ENCODE measurements at regions not wholly inside any gene's neighbourhood (a gene's known extent, or its start where the extent isn't known, plus 50 kb on each side); places are given as distances from the start of the nearest gene placed in this dataset.
"Not testable (repeated sequence)": the region's sequence is repeated elsewhere in the genome, so short reads cannot be mapped to it uniquely, and the experiment has no call there.

- H3K36me3 ChIP-seq (ENCODE audit: insufficient read depth, low read length): no peaks in the 10 kb centered on the region
- H3K4me1 ChIP-seq (ENCODE audit: insufficient read depth, low read length): peaks cover 5% of the 10 kb centered on the region; the same call in 1 of the 2 replicates
- H3K9ac ChIP-seq (ENCODE audit: low read depth, low read length): no peak overlapping the region
- no peaks in the 10 kb centered on the region for H3K9me3 ChIP-seq (ENCODE audit: control insufficient read depth, insufficient read depth, low read length)
Measured at GRCh38 chr10:36440539-36440938, 684.9 kb upstream of the ANKRD30A start.

GRCh38 chr10:36437367-36437766, 688.0 kb upstream of the ANKRD30A start:
- no peaks in the 10 kb centered on the region for H3K9me3 ChIP-seq (ENCODE audit: control insufficient read depth, insufficient read depth, low read length)
- H3K36me3 ChIP-seq (ENCODE audit: insufficient read depth, low read length): no peaks in the 10 kb centered on the region
- H3K4me1 ChIP-seq (ENCODE audit: insufficient read depth, low read length): no peaks in the 10 kb centered on the region
- no peak overlapping the region for H3K9ac ChIP-seq (ENCODE audit: low read depth, low read length)

- H3K9ac ChIP-seq (ENCODE audit: low read depth, low read length): no peak overlapping the region
- H3K9me3 ChIP-seq (ENCODE audit: control insufficient read depth, insufficient read depth, low read length): no peaks in the 10 kb centered on the region; the same call in 1 of the 2 replicates
- H3K4me1 ChIP-seq (ENCODE audit: insufficient read depth, low read length): peaks cover 7% of the 10 kb centered on the region; the same call in 1 of the 2 replicates
- no peaks in the 10 kb centered on the region for H3K36me3 ChIP-seq (ENCODE audit: insufficient read depth, low read length)
Measured at GRCh38 chr10:36428507-36428906, 696.9 kb upstream of the ANKRD30A start.

- H3K9me3 ChIP-seq (ENCODE audit: control insufficient read depth, insufficient read depth, low read length): no peaks in the 10 kb centered on the region; the same call in 1 of the 2 replicates
- H3K4me1 ChIP-seq (ENCODE audit: insufficient read depth, low read length): peaks cover 20% of the 10 kb centered on the region; the same call in 1 of the 2 replicates
- H3K9ac ChIP-seq (ENCODE audit: low read depth, low read length): no peak overlapping the region
- no peaks in the 10 kb centered on the region for H3K36me3 ChIP-seq (ENCODE audit: insufficient read depth, low read length)
Measured at GRCh38 chr10:36425131-36425797, 700.1 kb upstream of the ANKRD30A start.

- Histone ChIP-seq H3K9me3 (ENCODE audit: control insufficient read depth, insufficient read depth, low read length) (no peaks in the 10 kb centered on the region; the same call in 1 of the 2 replicates), H3K9ac (ENCODE audit: low read depth, low read length) (no peak overlapping the region), H3K4me1 (ENCODE audit: insufficient read depth, low read length) (peaks cover 20% of the 10 kb centered on the region; the same call in 1 of the 2 replicates), H3K36me3 (ENCODE audit: insufficient read depth, low read length) (no peaks in the 10 kb centered on the region)
Measured at GRCh38 chr10:36424502-36424901, 700.9 kb upstream of the ANKRD30A start.

GRCh38 chr10:36423821-36424248, 701.6 kb upstream of the ANKRD30A start:
- Histone ChIP-seq H3K36me3 (ENCODE audit: insufficient read depth, low read length) (no peaks in the 10 kb centered on the region), H3K9me3 (ENCODE audit: control insufficient read depth, insufficient read depth, low read length) (no peaks in the 10 kb centered on the region; the same call in 1 of the 2 replicates), H3K9ac (ENCODE audit: low read depth, low read length) (no peak overlapping the region), H3K4me1 (ENCODE audit: insufficient read depth, low read length) (peaks cover 20% of the 10 kb centered on the region; the same call in 1 of the 2 replicates)

- Histone ChIP-seq H3K4me1 (ENCODE audit: insufficient read depth, low read length) (peaks cover 20% of the 10 kb centered on the region; the same call in 1 of the 2 replicates), H3K9ac (ENCODE audit: low read depth, low read length) (no peak overlapping the region)
Measured at GRCh38 chr10:36421992-36422391, 703.4 kb upstream of the ANKRD30A start.

GRCh38 chr10:36416513-36416912, 708.9 kb upstream of the ANKRD30A start:
- H3K9me3 ChIP-seq (ENCODE audit: control insufficient read depth, insufficient read depth, low read length): no peaks in the 10 kb centered on the region
- no peaks in the 10 kb centered on the region for H3K4me1 ChIP-seq (ENCODE audit: insufficient read depth, low read length)
- no peak overlapping the region for H3K9ac ChIP-seq (ENCODE audit: low read depth, low read length)
- no peaks in the 10 kb centered on the region for H3K36me3 ChIP-seq (ENCODE audit: insufficient read depth, low read length)

More at GRCh38 chr10:36421992-36422391, 703.4 kb upstream of the ANKRD30A start:
- Histone ChIP-seq H3K9me3 (ENCODE audit: control insufficient read depth, insufficient read depth, low read length) (no peaks in the 10 kb centered on the region; the same call in 1 of the 2 replicates), H3K36me3 (ENCODE audit: insufficient read depth, low read length) (no peaks in the 10 kb centered on the region)

GRCh38 chr10:36412942-36413341, 712.5 kb upstream of the ANKRD30A start:
- Histone ChIP-seq H3K4me1 (ENCODE audit: insufficient read depth, low read length) (no peaks in the 10 kb centered on the region), H3K9me3 (ENCODE audit: control insufficient read depth, insufficient read depth, low read length) (no peaks in the 10 kb centered on the region), H3K9ac (ENCODE audit: low read depth, low read length) (no peak overlapping the region), H3K36me3 (ENCODE audit: insufficient read depth, low read length) (no peaks in the 10 kb centered on the region)

GRCh38 chr10:36400238-36400637, 725.2 kb upstream of the ANKRD30A start:
- not testable (repeated sequence) for H3K4me1 ChIP-seq (ENCODE audit: insufficient read depth, low read length); H3K36me3 ChIP-seq (ENCODE audit: insufficient read depth, low read length); H3K9ac ChIP-seq (ENCODE audit: low read depth, low read length); H3K9me3 ChIP-seq (ENCODE audit: control insufficient read depth, insufficient read depth, low read length)

GRCh38 chr10:36393801-36394200, 731.6 kb upstream of the ANKRD30A start:
- Histone ChIP-seq H3K4me1 (ENCODE audit: insufficient read depth, low read length) (no peaks in the 10 kb centered on the region), H3K9ac (ENCODE audit: low read depth, low read length) (no peak overlapping the region), H3K36me3 (ENCODE audit: insufficient read depth, low read length) (no peaks in the 10 kb centered on the region), H3K9me3 (ENCODE audit: control insufficient read depth, insufficient read depth, low read length) (0 out of 2 replicates have a peak, but pooled peaks cover 2% of the 10 kb centered on the region)

GRCh38 chr10:36391405-36391804, 734.0 kb upstream of the ANKRD30A start:
- Histone ChIP-seq H3K4me1 (ENCODE audit: insufficient read depth, low read length) (no peaks in the 10 kb centered on the region), H3K9me3 (ENCODE audit: control insufficient read depth, insufficient read depth, low read length) (no peaks in the 10 kb centered on the region), H3K36me3 (ENCODE audit: insufficient read depth, low read length) (no peaks in the 10 kb centered on the region), H3K9ac (ENCODE audit: low read depth, low read length) (no peak overlapping the region)

- Histone ChIP-seq H3K9me3 (ENCODE audit: control insufficient read depth, insufficient read depth, low read length) (no peaks in the 10 kb centered on the region), H3K9ac (ENCODE audit: low read depth, low read length) (no peak overlapping the region), H3K4me1 (ENCODE audit: insufficient read depth, low read length) (no peaks in the 10 kb centered on the region), H3K36me3 (ENCODE audit: insufficient read depth, low read length) (no peaks in the 10 kb centered on the region)
Measured at GRCh38 chr10:36390221-36390620, 735.2 kb upstream of the ANKRD30A start.

- no peaks in the 10 kb centered on the region for H3K36me3 ChIP-seq (ENCODE audit: insufficient read depth, low read length)
- no peaks in the 10 kb centered on the region for H3K4me1 ChIP-seq (ENCODE audit: insufficient read depth, low read length)
- H3K9me3 ChIP-seq (ENCODE audit: control insufficient read depth, insufficient read depth, low read length): no peaks in the 10 kb centered on the region
- no peak overlapping the region for H3K9ac ChIP-seq (ENCODE audit: low read depth, low read length)
Measured at GRCh38 chr10:36388166-36388565, 737.2 kb upstream of the ANKRD30A start.

- Histone ChIP-seq H3K36me3 (ENCODE audit: insufficient read depth, low read length) (no peaks in the 10 kb centered on the region), H3K4me1 (ENCODE audit: insufficient read depth, low read length) (no peaks in the 10 kb centered on the region), H3K9me3 (ENCODE audit: control insufficient read depth, insufficient read depth, low read length) (no peaks in the 10 kb centered on the region)
Measured at GRCh38 chr10:36385693-36386092, 739.7 kb upstream of the ANKRD30A start.

More at GRCh38 chr10:36385693-36386092, 739.7 kb upstream of the ANKRD30A start:
- H3K9ac ChIP-seq (ENCODE audit: low read depth, low read length): no peak overlapping the region
